Vagina (tissue), 2 donors: ENCODE measurements at regions not wholly inside any gene's neighbourhood (a gene's known extent, or its start where the extent isn't known, plus 50 kb on each side); places are given as distances from the start of the nearest gene placed in this dataset.

Source experiments
- DNase-seq, 2 donors: peaks; one replicate each; pipeline ENCODE4 v3.0.0-alpha.2; 2017; ENCODE audit errors: extremely low spot score in 2 of 2
- H3K27ac ChIP-seq: fragments of 200-600 bp; sonication (generic); one replicate; pipeline ENCODE4 v1.5.1; 2019
- H3K27me3 ChIP-seq: fragments of 200-600 bp; sonication (generic); one replicate; pipeline ENCODE4 v1.5.1; 2019
- H3K36me3 ChIP-seq, 2 donors: fragments of 200-600 bp; sonication (generic); one replicate each; pipeline ENCODE4 v1.5.1; 2017 to 2019
- H3K4me1 ChIP-seq: fragments of 200-600 bp; sonication (generic); one replicate; pipeline ENCODE4 v1.5.1; 2019
- H3K4me3 ChIP-seq, 2 donors: fragments of 200-600 bp; sonication (generic); 1 replicate in 1 of 2; 2 replicates in 1 of 2; pipeline ENCODE4 v1.5.1; 2016 to 2019
- H3K9me3 ChIP-seq: fragments of 200-600 bp; sonication (generic); one replicate; pipeline ENCODE4 v1.5.1; 2019
- POLR2A ChIP-seq, 2 donors: fragments of 450-650 bp; IDR thresholded peaks; one replicate each; pipeline ENCODE4 v1.6.1; 2017; ENCODE audit warnings: antibody characterized with exemption in 2 of 2, mild to moderate bottlenecking in 2 of 2, moderate library complexity in 2 of 2
- POLR2AphosphoS5 ChIP-seq, 2 donors: sonication (generic); formaldehyde crosslinking; IDR thresholded peaks; one replicate each; pipeline ENCODE4 v1.9.0; 2017; ENCODE audit warnings: antibody characterized with exemption in 2 of 2, mild to moderate bottlenecking in 2 of 2, low read depth in 1 of 2; ENCODE audit not compliant: insufficient read depth in 1 of 2
- intact Hi-C: fragments of 100-400 bp; cut with DNase I; formaldehyde crosslinking; loops from one replicate; pipeline ENCODE4 v1.15.1; 2023
- TF ChIP-seq, protein P1 (sequence below), 3 experiments: fragments of 450-650 bp in 2 of 3; fragments of 200-600 bp in 1 of 3; sonication (generic) in 1 of 3; IDR thresholded peaks; one replicate each; pipeline ENCODE4 v1.5.1; 2017 to 2019; ENCODE audit warnings: antibody characterized with exemption in 3 of 3, mild to moderate bottlenecking in 2 of 3, moderate library complexity in 2 of 3

- intact Hi-C loops, result no loop called here
- no peak for DNase-seq
- H3K9me3 ChIP-seq, result no peaks in the 10 kb centered on the region
- H3K4me1 ChIP-seq, result no peaks in the 10 kb centered on the region
- no peaks in the 10 kb centered on the region for H3K36me3 ChIP-seq
- H3K4me3 ChIP-seq, result no peak overlapping the region
- H3K27ac ChIP-seq, result no peak overlapping the region
- H3K27me3 ChIP-seq, result no peaks in the 10 kb centered on the region
- TF ChIP-seq, protein P1, sequence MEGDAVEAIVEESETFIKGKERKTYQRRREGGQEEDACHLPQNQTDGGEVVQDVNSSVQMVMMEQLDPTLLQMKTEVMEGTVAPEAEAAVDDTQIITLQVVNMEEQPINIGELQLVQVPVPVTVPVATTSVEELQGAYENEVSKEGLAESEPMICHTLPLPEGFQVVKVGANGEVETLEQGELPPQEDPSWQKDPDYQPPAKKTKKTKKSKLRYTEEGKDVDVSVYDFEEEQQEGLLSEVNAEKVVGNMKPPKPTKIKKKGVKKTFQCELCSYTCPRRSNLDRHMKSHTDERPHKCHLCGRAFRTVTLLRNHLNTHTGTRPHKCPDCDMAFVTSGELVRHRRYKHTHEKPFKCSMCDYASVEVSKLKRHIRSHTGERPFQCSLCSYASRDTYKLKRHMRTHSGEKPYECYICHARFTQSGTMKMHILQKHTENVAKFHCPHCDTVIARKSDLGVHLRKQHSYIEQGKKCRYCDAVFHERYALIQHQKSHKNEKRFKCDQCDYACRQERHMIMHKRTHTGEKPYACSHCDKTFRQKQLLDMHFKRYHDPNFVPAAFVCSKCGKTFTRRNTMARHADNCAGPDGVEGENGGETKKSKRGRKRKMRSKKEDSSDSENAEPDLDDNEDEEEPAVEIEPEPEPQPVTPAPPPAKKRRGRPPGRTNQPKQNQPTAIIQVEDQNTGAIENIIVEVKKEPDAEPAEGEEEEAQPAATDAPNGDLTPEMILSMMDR (IDR thresholded peaks at IDR 0.05), result no peak
- TF ChIP-seq POLR2A (IDR thresholded peaks at IDR 0.05), result no peak
- no peak for TF ChIP-seq POLR2AphosphoS5 (IDR thresholded peaks at IDR 0.05; ENCODE audit: insufficient read depth in 1 of 2, low read depth in 1 of 2)
These were observed 77.5 kb upstream of the CTTNBP2 start for GRCh38 chr7:117950601-117951260.

GRCh38 chr7:117951285-117951684 is 78.0 kb upstream of the CTTNBP2 start:
- Histone ChIP-seq H3K27me3 (no peaks in the 10 kb centered on the region), H3K4me3 (no peak overlapping the region), H3K27ac (no peak overlapping the region), H3K36me3 (no peaks in the 10 kb centered on the region), H3K4me1 (no peaks in the 10 kb centered on the region), H3K9me3 (no peaks in the 10 kb centered on the region)
- intact Hi-C loops, result no loop called here
- no peak for DNase-seq
- TF ChIP-seq, protein P1 (IDR thresholded peaks at IDR 0.05), result no peak
- TF ChIP-seq POLR2AphosphoS5 (IDR thresholded peaks at IDR 0.05; ENCODE audit: insufficient read depth in 1 of 2, low read depth in 1 of 2) (no peak), POLR2A (IDR thresholded peaks at IDR 0.05) (no peak)

- DNase-seq, result no peak
- no peaks in the 10 kb centered on the region for H3K4me1 ChIP-seq
- no peaks in the 10 kb centered on the region for H3K27me3 ChIP-seq
- TF ChIP-seq POLR2A (IDR thresholded peaks at IDR 0.05) (no peak), POLR2AphosphoS5 (IDR thresholded peaks at IDR 0.05; ENCODE audit: insufficient read depth in 1 of 2, low read depth in 1 of 2) (no peak)
- TF ChIP-seq, protein P1 (IDR thresholded peaks at IDR 0.05), result no peak
- no peak overlapping the region for H3K4me3 ChIP-seq
- intact Hi-C loops, result no loop called here
- no peak overlapping the region for H3K27ac ChIP-seq
- no peaks in the 10 kb centered on the region for H3K9me3 ChIP-seq
- no peaks in the 10 kb centered on the region for H3K36me3 ChIP-seq
These were observed 78.5 kb upstream of the CTTNBP2 start for GRCh38 chr7:117951691-117952280.

DNA sequence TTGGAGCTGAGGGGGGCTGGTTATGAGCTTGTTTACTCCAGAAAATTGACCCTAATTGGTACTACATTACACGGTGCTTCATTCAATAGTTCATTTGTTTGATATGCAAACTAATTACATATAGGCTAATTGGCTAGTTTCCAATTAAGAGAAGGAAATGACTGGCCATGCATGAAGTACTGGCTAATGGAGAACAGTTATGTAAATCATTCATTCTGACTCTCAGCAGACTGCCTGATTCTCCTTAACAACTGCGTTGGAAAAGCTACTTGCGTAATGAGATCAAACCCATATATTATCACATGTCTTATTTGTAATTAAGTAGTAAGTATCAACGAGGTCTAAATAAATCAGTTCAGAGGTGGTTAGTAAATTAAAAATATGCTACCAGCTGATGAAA is 81.8 kb upstream of the CTTNBP2 start:
- TF ChIP-seq POLR2AphosphoS5 (IDR thresholded peaks at IDR 0.05; ENCODE audit: insufficient read depth in 1 of 2, low read depth in 1 of 2), result no peak
- TF ChIP-seq POLR2A (IDR thresholded peaks at IDR 0.05), result no peak
- TF ChIP-seq, protein P1 (IDR thresholded peaks at IDR 0.05), result no peak
- Histone ChIP-seq H3K27me3 (no peaks in the 10 kb centered on the region), H3K9me3 (no peaks in the 10 kb centered on the region), H3K4me1 (no peaks in the 10 kb centered on the region), H3K4me3 (no peak overlapping the region), H3K36me3 (no peaks in the 10 kb centered on the region), H3K27ac (no peak overlapping the region)
- intact Hi-C loops, result no loop called here
- DNase-seq, result no peak

DNA sequence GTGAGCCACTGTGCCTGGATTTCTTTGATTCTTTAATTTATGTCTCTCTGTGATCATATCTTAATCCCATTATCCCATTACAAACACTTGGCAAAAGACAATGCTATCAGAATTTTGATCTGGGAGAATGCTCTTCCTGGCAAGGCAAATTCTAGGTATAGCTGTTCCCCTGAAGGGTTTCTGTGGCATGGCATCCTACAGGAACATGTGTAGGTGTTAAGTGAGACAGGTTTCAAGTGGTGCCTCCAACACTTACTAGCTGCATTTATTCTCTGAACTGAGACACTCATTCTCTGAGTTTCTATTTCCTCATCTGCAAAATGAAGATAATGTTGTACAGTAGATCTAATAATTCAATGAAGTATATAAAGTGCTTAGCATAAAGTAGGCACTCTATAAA is 87.1 kb upstream of the CTTNBP2 start:
- H3K4me3 ChIP-seq, result no peak overlapping the region
- H3K27ac ChIP-seq, result no peak overlapping the region
- H3K27me3 ChIP-seq, result no peaks in the 10 kb centered on the region
- no peak for TF ChIP-seq POLR2A (IDR thresholded peaks at IDR 0.05)
- TF ChIP-seq POLR2AphosphoS5 (IDR thresholded peaks at IDR 0.05; ENCODE audit: insufficient read depth in 1 of 2, low read depth in 1 of 2), result no peak
- TF ChIP-seq, protein P1 (IDR thresholded peaks at IDR 0.05), result no peak
- DNase-seq, result no peak
- H3K4me1 ChIP-seq, result peaks cover 10% of the 10 kb centered on the region
- H3K9me3 ChIP-seq, result no peaks in the 10 kb centered on the region
- H3K36me3 ChIP-seq, result no peaks in the 10 kb centered on the region
- intact Hi-C loops, result no loop called here
